GM21619 (cell line): ENCODE measurements at regions not wholly inside any gene's neighbourhood (a gene's known extent, or its start where the extent isn't known, plus 50 kb on each side); places are given as distances from the start of the nearest gene placed in this dataset.
A peak's percentile ranks its signal among the peaks of the same experiment; 100 is the strongest.

Experiments used
- ATAC-seq: cut with Tn5 transposase; IDR thresholded peaks from one replicate; pipeline ENCODE4 v1.9.1; 2021; ENCODE audit not compliant: unreplicated experiment

GRCh38 chr15:70475921-70476320 lies 287.4 kb downstream of the UACA start:
- no peak for ATAC-seq

- ATAC-seq: no peak
These were observed 288.0 kb downstream of the UACA start for GRCh38 chr15:70475407-70475781.

DNA sequence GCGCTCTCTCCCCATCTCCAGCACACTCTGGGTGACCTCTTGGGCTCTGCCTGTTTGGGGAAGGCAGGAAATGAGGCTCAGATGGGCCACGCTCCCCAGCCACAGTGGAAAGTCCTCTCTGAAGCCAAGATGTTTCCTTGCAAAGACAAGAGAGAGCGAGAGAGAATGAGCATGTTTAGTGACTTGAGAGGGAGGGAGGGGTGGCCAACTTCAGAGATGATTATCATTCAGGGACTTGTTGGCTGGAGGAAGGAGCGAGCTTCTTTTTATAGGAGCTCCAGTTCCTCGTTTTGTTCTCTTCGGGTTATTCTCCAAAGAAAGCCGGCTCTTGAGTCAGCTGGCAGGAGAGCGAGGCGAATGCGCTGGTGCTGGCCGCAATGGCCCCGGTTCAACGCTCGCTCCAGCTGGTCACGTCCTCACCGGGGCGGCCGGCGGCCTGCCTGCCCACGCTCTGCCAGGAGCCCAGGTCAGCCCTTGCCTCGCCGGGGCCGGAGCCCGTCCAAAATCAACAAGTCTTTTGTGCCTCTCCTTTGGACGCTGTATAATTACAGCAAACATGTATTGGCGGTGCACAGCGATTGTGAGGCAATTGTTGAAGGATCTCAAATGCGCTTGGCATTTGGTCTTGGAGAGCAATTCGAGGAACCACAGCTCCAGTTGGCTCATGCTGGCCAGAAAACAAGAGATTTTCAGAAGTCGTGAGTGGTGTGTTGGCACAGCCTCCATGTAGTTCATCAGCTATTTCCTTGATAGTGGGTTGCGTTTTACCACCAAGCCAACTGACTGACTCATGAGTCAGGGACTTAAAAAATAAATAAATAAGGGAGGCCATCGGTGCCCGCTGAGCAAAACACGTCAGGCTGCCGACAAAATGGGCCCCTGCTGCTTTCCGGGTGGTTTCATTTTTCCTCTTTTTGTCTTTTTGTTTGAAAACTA lies 288.6 kb downstream of the UACA start:
- no peak for ATAC-seq

- ATAC-seq: no peak
These were observed 289.6 kb downstream of the UACA start for GRCh38 chr15:70473581-70474370.

DNA sequence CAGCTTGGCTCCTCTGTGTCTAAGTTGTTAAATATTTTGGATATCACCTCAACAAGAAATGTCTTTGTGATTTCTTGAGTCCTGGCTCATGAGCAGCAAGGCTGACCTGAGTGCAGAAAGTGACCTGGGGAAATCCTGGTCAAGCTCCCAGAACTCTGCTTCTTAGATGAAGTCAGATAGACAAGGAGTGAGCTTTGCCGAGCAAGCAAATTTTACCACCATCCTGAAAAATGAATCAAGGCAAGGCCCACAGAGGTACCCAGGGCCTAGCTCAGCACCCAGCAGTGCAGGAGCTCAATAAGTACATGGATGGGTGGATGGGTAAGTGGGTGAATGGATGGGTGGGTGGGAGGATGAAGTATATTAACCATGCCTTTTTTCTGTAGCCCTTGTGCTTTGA lies 291.8 kb downstream of the UACA start:
- no peak for ATAC-seq

- no peak for ATAC-seq
These were observed 292.7 kb downstream of the UACA start for GRCh38 chr15:70470556-70471191.

- ATAC-seq: no peak
These were observed 293.5 kb downstream of the UACA start for GRCh38 chr15:70469651-70470555.

GRCh38 chr15:70469182-70469581 lies 294.2 kb downstream of the UACA start:
- ATAC-seq: no peak

GRCh38 chr15:70466895-70467529 lies 296.3 kb downstream of the UACA start:
- ATAC-seq: no peak

DNA sequence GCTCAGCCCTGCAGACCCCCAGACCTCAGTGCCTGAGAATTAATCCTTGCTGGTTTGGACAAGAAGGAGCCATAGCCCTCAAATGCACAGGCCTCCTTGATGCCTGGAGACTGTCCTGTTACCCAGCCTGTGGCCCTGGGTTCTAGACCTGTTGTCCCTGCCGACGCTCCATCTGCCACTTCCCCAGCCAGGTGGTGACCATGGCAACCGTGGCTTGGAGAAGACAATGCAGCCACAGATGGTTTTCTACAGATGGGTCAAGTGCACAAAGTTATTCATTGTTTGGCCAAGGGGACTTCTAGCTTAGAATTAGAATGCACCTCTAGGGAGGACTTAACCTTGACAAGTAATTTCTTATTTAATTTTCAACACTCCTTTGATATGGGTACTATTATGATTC lies 297.1 kb downstream of the UACA start:
- ATAC-seq: no peak

- no peak for ATAC-seq
These were observed 297.5 kb downstream of the UACA start for GRCh38 chr15:70465812-70466211.

- peak; percentile 6 for ATAC-seq
These were observed 299.9 kb downstream of the UACA start for GRCh38 chr15:70463453-70463834.

- no peak for ATAC-seq
These were observed 301.4 kb downstream of the UACA start for GRCh38 chr15:70461992-70462391.

DNA sequence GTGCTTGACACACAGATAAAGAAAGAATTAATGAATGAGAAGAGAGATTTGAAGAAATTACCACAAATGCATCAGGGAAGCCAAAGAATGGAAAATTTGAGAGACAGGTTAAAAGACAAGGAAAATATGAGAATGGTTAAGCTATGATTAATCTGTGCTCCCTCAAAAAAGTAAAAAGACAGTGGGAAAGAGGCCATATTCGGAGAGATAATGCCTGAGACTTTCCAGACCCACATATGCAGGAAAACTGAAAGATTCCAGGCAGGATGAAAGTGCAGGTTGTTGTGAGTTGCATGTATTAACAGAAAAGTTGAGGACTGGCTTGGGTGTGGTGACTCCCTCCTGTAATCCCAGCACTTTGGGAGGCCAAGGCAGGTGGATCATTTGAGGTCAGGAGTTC lies 302.3 kb downstream of the UACA start:
- no peak for ATAC-seq

GRCh38 chr15:70459312-70459711 lies 304.0 kb downstream of the UACA start:
- ATAC-seq: no peak

- no peak for ATAC-seq
These were observed 309.6 kb downstream of the UACA start for GRCh38 chr15:70453766-70454165.

GRCh38 chr15:70453238-70453637 lies 310.1 kb downstream of the UACA start:
- no peak for ATAC-seq

DNA sequence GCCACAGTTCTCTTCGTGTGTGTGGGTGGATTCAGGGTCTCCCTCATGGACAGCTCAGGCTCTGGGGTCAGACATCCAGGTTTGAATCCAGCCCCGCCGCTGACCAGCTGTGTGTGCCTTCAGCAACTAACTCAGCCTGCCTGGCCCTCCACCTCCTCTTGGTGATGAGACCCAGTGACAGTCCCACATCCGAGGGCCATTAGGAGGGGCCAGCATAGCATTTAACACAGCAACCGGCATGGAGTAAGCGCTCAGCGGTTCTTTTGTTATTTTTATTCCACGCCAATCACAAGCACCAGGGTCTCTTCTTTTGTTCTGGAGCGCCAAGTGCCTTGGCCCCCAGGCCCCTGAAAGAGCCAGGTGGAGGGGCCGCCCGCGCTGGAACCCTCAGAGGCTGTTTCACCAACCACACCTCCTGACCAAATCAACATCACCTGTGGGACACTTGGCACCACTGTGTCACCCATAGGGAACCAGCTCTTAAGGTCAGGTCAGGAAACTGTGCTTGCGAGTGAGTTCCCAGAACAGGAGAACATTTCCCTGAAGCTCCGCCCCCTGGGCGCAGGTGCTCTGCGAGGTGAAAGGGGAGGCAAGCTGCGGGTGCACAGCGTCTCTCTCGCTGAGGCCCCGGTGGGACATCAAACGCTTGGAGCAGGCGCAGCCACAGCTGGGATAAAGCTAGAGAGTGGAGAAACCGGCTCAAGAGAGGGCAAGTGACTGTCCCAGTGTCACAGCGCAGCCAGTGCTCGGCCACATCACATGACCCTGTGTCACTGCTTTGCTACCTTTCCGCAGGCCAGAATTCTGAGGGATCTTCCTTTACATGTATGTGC lies 311.3 kb downstream of the UACA start:
- ATAC-seq: no peak

DNA sequence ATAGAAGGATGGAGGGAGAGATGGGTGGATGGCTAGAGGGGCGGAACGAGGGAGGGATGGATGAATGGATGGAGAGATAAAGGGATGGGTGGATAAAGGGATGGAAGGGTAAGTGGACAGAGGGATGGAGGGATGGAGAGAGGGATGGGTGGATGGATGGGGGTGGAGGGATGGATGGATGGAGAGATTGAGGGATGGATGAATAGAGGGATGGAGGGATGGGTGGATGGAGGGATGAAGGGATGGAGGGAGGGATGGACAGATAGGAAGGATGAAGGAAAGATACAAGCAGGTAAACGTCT lies 313.3 kb downstream of the UACA start:
- ATAC-seq: no peak
